Neural cell (in vitro differentiated cells): ENCODE measurements at regions not wholly inside any gene's neighbourhood (a gene's known extent, or its start where the extent isn't known, plus 50 kb on each side); places are given as distances from the start of the nearest gene placed in this dataset.
A peak's percentile ranks its signal among the peaks of the same experiment; 100 is the strongest.

Experiments used
- H2AFZ ChIP-seq: fragments of 200-600, 300-800 bp; sonication (generic), shearing (Covaris generic); 2 replicates; pipeline ENCODE4 v1.6.0; 2014; ENCODE audit warnings: low read depth, mild to moderate bottlenecking, antibody characterized with exemption, low read length, moderate library complexity
- H3F3A ChIP-seq: fragments of 200-600 bp; shearing (Covaris generic); 2 replicates; pipeline ENCODE4 v1.6.1; 2016; ENCODE audit warnings: mild to moderate bottlenecking, moderate library complexity, mixed read lengths, antibody characterized with exemption, low read length; ENCODE audit not compliant: insufficient read depth, poor library complexity, severe bottlenecking
- H3K27ac ChIP-seq: fragments of 200-600, 300-800 bp; sonication (generic), shearing (Covaris generic); 2 replicates; pipeline ENCODE4 v1.5.1; 2014; ENCODE audit warnings: mild to moderate bottlenecking, low read length, moderate library complexity
- H3K27me3 ChIP-seq: fragments of 300-800, 200-600 bp; sonication (generic), shearing (Covaris generic); 2 replicates; pipeline ENCODE4 v1.6.0; 2014; ENCODE audit warnings: mild to moderate bottlenecking, low read depth, low read length, moderate library complexity; ENCODE audit not compliant: insufficient read depth
- H3K36me3 ChIP-seq: fragments of 300-800, 200-600 bp; sonication (generic), shearing (Covaris generic); 2 replicates; pipeline ENCODE4 v1.5.1; 2014; ENCODE audit warnings: mild to moderate bottlenecking, antibody characterized with exemption, low read length, moderate library complexity; ENCODE audit not compliant: insufficient read depth
- H3K4me2 ChIP-seq: fragments of 300-800, 200-600 bp; sonication (generic), shearing (Covaris generic); 2 replicates; pipeline ENCODE4 v1.6.0; 2014; ENCODE audit warnings: mild to moderate bottlenecking, low read length
- H3K4me3 ChIP-seq: fragments of 300-800, 200-600 bp; sonication (generic), shearing (Covaris generic); 2 replicates; pipeline ENCODE4 v1.5.1; 2014; ENCODE audit warnings: mild to moderate bottlenecking, low read length, moderate library complexity
- H3K79me2 ChIP-seq: fragments of 200-600 bp; shearing (Covaris generic); replicated peaks from 2 replicates; pipeline ENCODE4 v1.6.0; 2014; ENCODE audit warnings: mild to moderate bottlenecking, low read length, moderate library complexity; ENCODE audit not compliant: insufficient read depth
- H3K9ac ChIP-seq: fragments of 300-800, 200-600 bp; sonication (generic), shearing (Covaris generic); 2 replicates; pipeline ENCODE4 v1.6.1; 2016; ENCODE audit warnings: mild to moderate bottlenecking, low read length, mixed read lengths
- H3K9me2 ChIP-seq: fragments of 200-600 bp; shearing (Covaris generic); 2 replicates; pipeline ENCODE4 v1.6.1; 2016; ENCODE audit warnings: mild to moderate bottlenecking, low read length, mixed read lengths; ENCODE audit not compliant: insufficient read depth
- H3K9me3 ChIP-seq: fragments of 200-600, 300-800 bp; sonication (generic), shearing (Covaris generic); 2 replicates; pipeline ENCODE4 v1.6.1; 2016; ENCODE audit warnings: mild to moderate bottlenecking, mixed run types, low read length, moderate library complexity, mixed read lengths
- H4K20me1 ChIP-seq: fragments of 200-600 bp; shearing (Covaris generic); 2 replicates; pipeline ENCODE4 v1.6.1; 2016; ENCODE audit warnings: mild to moderate bottlenecking, mixed run types; ENCODE audit not compliant: insufficient read depth
- CTCF ChIP-seq: fragments of 450-650 bp; IDR thresholded peaks from 2 replicates; pipeline ENCODE4 v1.5.1; 2014; ENCODE audit warnings: antibody characterized with exemption, mild to moderate bottlenecking, moderate library complexity; ENCODE audit not compliant: poor library complexity, severe bottlenecking
- EP300 ChIP-seq: fragments of 450-650 bp; conservative IDR thresholded peaks from 2 replicates; pipeline ENCODE4 v1.6.1; 2014; ENCODE audit warnings: antibody characterized with exemption, mild to moderate bottlenecking, moderate library complexity; ENCODE audit not compliant: poor library complexity, severe bottlenecking
- EZH2 ChIP-seq: fragments of 200-600, 300-800 bp; shearing (Covaris generic), sonication (generic); IDR thresholded peaks from 2 replicates; pipeline ENCODE4 v1.6.1; 2014; ENCODE audit warnings: antibody characterized with exemption, low read length, borderline replicate concordance, mild to moderate bottlenecking; ENCODE audit not compliant: insufficient read depth, poor library complexity, severe bottlenecking
- MXI1 ChIP-seq: fragments of 450-650 bp; conservative IDR thresholded peaks from 2 replicates; pipeline ENCODE4 v1.6.1; 2014; ENCODE audit warnings: antibody characterized with exemption, mild to moderate bottlenecking; ENCODE audit not compliant: poor library complexity, severe bottlenecking
- POLR2AphosphoS5 ChIP-seq: IDR thresholded peaks from 2 replicates; pipeline ENCODE4 v1.6.1; 2012
- RAD21 ChIP-seq: fragments of 450-650 bp; conservative IDR thresholded peaks from 2 replicates; pipeline ENCODE4 v1.6.1; 2014; ENCODE audit warnings: antibody characterized with exemption, mild to moderate bottlenecking, moderate library complexity
- REST ChIP-seq: IDR thresholded peaks from 2 replicates; pipeline ENCODE4 v1.6.1; 2012; ENCODE audit warnings: borderline replicate concordance
- SMC3 ChIP-seq: fragments of 450-650 bp; conservative IDR thresholded peaks from 2 replicates; pipeline ENCODE4 v1.6.1; 2014; ENCODE audit warnings: antibody characterized with exemption, mild to moderate bottlenecking, moderate library complexity; ENCODE audit not compliant: poor library complexity
- TAF1 ChIP-seq: IDR thresholded peaks from 2 replicates; pipeline ENCODE4 v1.6.1; 2012; ENCODE audit warnings: low read depth

GRCh38 chr5:152978141-152978835, 512.2 kb upstream of the GRIA1 start:
- Histone ChIP-seq H3K9me3 (peaks cover 3% of the 10 kb centered on the region), H3K36me3 (no peaks in the 10 kb centered on the region), H3K9me2 (no peaks in the 10 kb centered on the region), H3K4me2 (no peak overlapping the region), H4K20me1 (no peaks in the 10 kb centered on the region), H3K27me3 (no peaks in the 10 kb centered on the region), H3K9ac (no peak overlapping the region), H3K4me3 (no peak overlapping the region), H3K79me2 (no peaks in the 10 kb centered on the region), H2AFZ (no peak overlapping the region), H3F3A (no peaks in the 10 kb centered on the region), H3K27ac (no peak overlapping the region)
- no peak for TF ChIP-seq SMC3
- TF ChIP-seq CTCF = no peak
- no peak for TF ChIP-seq EP300
- no peak for TF ChIP-seq EZH2
- no peak for TF ChIP-seq TAF1

- H3K4me2 ChIP-seq = no peak overlapping the region
- H3K9me2 ChIP-seq = no peaks in the 10 kb centered on the region
- no peak overlapping the region for H3K27ac ChIP-seq
- no peaks in the 10 kb centered on the region for H4K20me1 ChIP-seq
- H3K9me3 ChIP-seq = no peaks in the 10 kb centered on the region
- H3F3A ChIP-seq = no peaks in the 10 kb centered on the region
- no peaks in the 10 kb centered on the region for H3K79me2 ChIP-seq
- no peaks in the 10 kb centered on the region for H3K36me3 ChIP-seq
- TF ChIP-seq SMC3 (no peak), TAF1 (no peak), EP300 (no peak), RAD21 (no peak)
- no peak overlapping the region for H2AFZ ChIP-seq
- H3K4me3 ChIP-seq = no peak overlapping the region
- H3K27me3 ChIP-seq = no peaks in the 10 kb centered on the region
- no peak overlapping the region for H3K9ac ChIP-seq
These were observed 503.3 kb upstream of the GRIA1 start for GRCh38 chr5:152987131-152987530.

GRCh38 chr5:152990217-152990616, 500.3 kb upstream of the GRIA1 start:
- no peaks in the 10 kb centered on the region for H3K9me2 ChIP-seq
- H3K9me3 ChIP-seq = no peaks in the 10 kb centered on the region
- H3F3A ChIP-seq = no peaks in the 10 kb centered on the region
- no peak overlapping the region for H3K4me2 ChIP-seq
- no peak overlapping the region for H2AFZ ChIP-seq
- no peaks in the 10 kb centered on the region for H4K20me1 ChIP-seq
- no peak overlapping the region for H3K4me3 ChIP-seq
- no peaks in the 10 kb centered on the region for H3K27me3 ChIP-seq
- H3K9ac ChIP-seq = no peak overlapping the region
- H3K27ac ChIP-seq = no peak overlapping the region
- TF ChIP-seq EP300 = peak; percentile 52
- no peak for TF ChIP-seq TAF1
- TF ChIP-seq RAD21 = no peak
- TF ChIP-seq REST = peak; percentile 27
- TF ChIP-seq MXI1 = no peak
- TF ChIP-seq EZH2 = no peak
- TF ChIP-seq CTCF = no peak
- TF ChIP-seq POLR2AphosphoS5 = peak; percentile 37
- no peak for TF ChIP-seq SMC3
- no peaks in the 10 kb centered on the region for H3K79me2 ChIP-seq
- no peaks in the 10 kb centered on the region for H3K36me3 ChIP-seq
